HepG2 (cell line): ENCODE measurements at regions not wholly inside any gene's neighbourhood (a gene's known extent, or its start where the extent isn't known, plus 50 kb on each side); places are given as distances from the start of the nearest gene placed in this dataset.

ENCODE experiments used
- ATAC-seq: fragments of 200-7000 bp; cut with Tn5 transposase; 3 replicates; pipeline ENCODE4 v1.9.1; 2020; ENCODE audit warnings: mild to moderate bottlenecking, moderate library complexity
- BruUV-seq: library from RNA; stranded (reverse); fragments of 400-500 nt; replicated peaks from 2 replicates; lab custom pipeline; 2021; lab: Mats Ljungman, UMichigan
- CTCF ChIA-PET: fragments of 300-600 bp; formaldehyde crosslinking; extraction: SDS; loops from one replicate; lab custom pipeline; 2021; ENCODE audit warnings: low total read pairs, inconsistent platforms, low intra/inter-chr PET ratio; lab: Yijun Ruan, JAX
- POLR2A ChIA-PET: fragments of 350-600 bp; sonication (Branson Sonifier 250); formaldehyde crosslinking; loops from one replicate; lab custom pipeline; 2020; ENCODE audit warnings: antibody characterized with exemption, inconsistent platforms; lab: Yijun Ruan, JAX
- DNase-seq: peaks from one replicate; pipeline ENCODE4 v3.0.0-alpha.2; 2015; ENCODE audit warnings: low spot score
- FAIRE-seq: peaks from 3 replicates; lab custom pipeline; 2011; peaks lifted over from hg19 to GRCh38; lab: Jason Lieb, UNC
- H2AFZ ChIP-seq: one replicate; pipeline ENCODE4 v1.6.1; 2011; ENCODE audit warnings: low read length, inconsistent platforms
- H3K27ac ChIP-seq: fragments of 300-600 bp; 3 replicates; pipeline ENCODE4 v1.8.0; 2011; ENCODE audit warnings: mixed run types, mild to moderate bottlenecking, mixed read lengths, low read length, inconsistent platforms; ENCODE audit not compliant: insufficient read depth; ENCODE audit errors: extremely low read length
- H3K27me3 ChIP-seq, 2 experiments: fragments of 200-600 bp in 1 of 2; 2 replicates in 1 of 2; 3 replicates in 1 of 2; pipeline versions ENCODE4 v1.6.0 to v1.8.0; 2011; ENCODE audit warnings: low read length in 2 of 2, mild to moderate bottlenecking in 2 of 2, moderate library complexity in 2 of 2, inconsistent platforms in 1 of 2; ENCODE audit not compliant: insufficient read depth in 2 of 2, control insufficient read depth in 1 of 2
- H3K36me3 ChIP-seq, 2 experiments: fragments of 200-600 bp in 1 of 2; replicated peaks in 1 of 2; 2 replicates in 1 of 2; 3 replicates in 1 of 2; pipeline versions ENCODE4 v1.5.1 to v1.8.0; 2011; ENCODE audit warnings: low read length in 2 of 2, inconsistent platforms in 1 of 2; ENCODE audit not compliant: insufficient read depth in 2 of 2, control insufficient read depth in 1 of 2
- H3K4me1 ChIP-seq: 2 replicates; pipeline ENCODE4 v1.5.1; 2012; ENCODE audit warnings: low read length, inconsistent platforms; ENCODE audit not compliant: insufficient read depth
- H3K4me2 ChIP-seq: 2 replicates; pipeline ENCODE4 v1.6.0; 2011; ENCODE audit warnings: low read depth, low read length, inconsistent platforms
- H3K4me3 ChIP-seq, 3 experiments: fragments of 200-600 bp in 1 of 3; sonication (generic), shearing (Covaris generic) in 1 of 3; replicated peaks in 1 of 3; 2 replicates each; pipeline ENCODE4 v1.5.1; 2011 to 2016; ENCODE audit warnings: low read length in 3 of 3, inconsistent platforms in 2 of 3, low read depth in 2 of 3, mild to moderate bottlenecking in 2 of 3, control low read depth in 1 of 3, mixed read lengths in 1 of 3; ENCODE audit not compliant: insufficient read depth in 1 of 3
- H3K79me2 ChIP-seq: one replicate; pipeline ENCODE4 v1.6.1; 2011; ENCODE audit warnings: low read length, inconsistent platforms; ENCODE audit not compliant: insufficient read depth
- H3K9ac ChIP-seq: 2 replicates; pipeline ENCODE4 v1.6.0; 2011; ENCODE audit warnings: mild to moderate bottlenecking, low read depth, low read length, inconsistent platforms; ENCODE audit not compliant: insufficient read depth
- H3K9me3 ChIP-seq: 2 replicates; pipeline ENCODE4 v1.5.1; 2012; ENCODE audit warnings: mild to moderate bottlenecking, low read length
- H4K20me1 ChIP-seq: 2 replicates; pipeline ENCODE4 v1.6.0; 2011; ENCODE audit warnings: inconsistent platforms, mild to moderate bottlenecking, low read length, moderate library complexity; ENCODE audit not compliant: insufficient read depth
- ARID4A ChIP-seq: sonication (generic); formaldehyde crosslinking; IDR thresholded peaks from 2 replicates; pipeline ENCODE4 v1.5.0; 2020; ENCODE audit warnings: mild to moderate bottlenecking, missing genetic modification reagents, borderline replicate concordance
- EZH2 ChIP-seq: conservative IDR thresholded peaks from 2 replicates; pipeline ENCODE4 v1.6.1; 2012; ENCODE audit warnings: mild to moderate bottlenecking, low read depth, low read length, moderate library complexity
- GABPA ChIP-seq, 2 experiments: IDR thresholded peaks; 2 replicates each; pipeline ENCODE4 v1.6.1; 2011 to 2016; ENCODE audit warnings: low read depth in 2 of 2, low read length in 1 of 2, missing biosample characterization in 1 of 2, missing genetic modification characterization in 1 of 2
- HDAC2 ChIP-seq: sonication (generic); formaldehyde crosslinking; IDR thresholded peaks from 2 replicates; pipeline ENCODE4 v1.4.0; 2020; ENCODE audit warnings: missing genetic modification reagents
- MAFG ChIP-seq: sonication (generic); formaldehyde crosslinking; IDR thresholded peaks from 2 replicates; pipeline ENCODE4 v1.5.1; 2020; ENCODE audit warnings: mild to moderate bottlenecking, missing genetic modification reagents
- PCBP2 ChIP-seq: fragments of 200-400 bp; formaldehyde crosslinking; optimal IDR thresholded peaks from 2 replicates; pipeline ENCODE3; 2018; ENCODE audit warnings: low read length, low read depth; ENCODE audit not compliant: poor library complexity, severe bottlenecking
- RNF2 ChIP-seq: fragments of 450-650 bp; conservative IDR thresholded peaks from 2 replicates; pipeline ENCODE4 v1.6.1; 2016; ENCODE audit warnings: low read depth
- SKI ChIP-seq: fragments of 450-650 bp; IDR thresholded peaks from one replicate; pipeline ENCODE4 v1.6.1; 2018; ENCODE audit warnings: mild to moderate bottlenecking; ENCODE audit not compliant: partially characterized antibody
- SMAD1 ChIP-seq: sonication (generic); formaldehyde crosslinking; IDR thresholded peaks from 2 replicates; pipeline ENCODE4 v1.4.0; 2020; ENCODE audit warnings: missing genetic modification reagents, low read depth, mild to moderate bottlenecking, borderline replicate concordance
- SMYD3 ChIP-seq: sonication (generic); formaldehyde crosslinking; IDR thresholded peaks from 2 replicates; pipeline ENCODE4 v1.8.1; 2023; ENCODE audit warnings: mild to moderate bottlenecking, missing genetic modification reagents
- SRF ChIP-seq: IDR thresholded peaks from 2 replicates; pipeline ENCODE4 v1.6.1; 2011; ENCODE audit warnings: mild to moderate bottlenecking, low read depth, low read length, moderate library complexity
- TAF15 ChIP-seq: fragments of 200-400 bp; formaldehyde crosslinking; IDR thresholded peaks from one replicate; pipeline ENCODE4 v1.6.1; 2018; ENCODE audit warnings: mild to moderate bottlenecking, low read depth, low read length; ENCODE audit not compliant: poor library complexity, severe bottlenecking
- TCF12 ChIP-seq, 2 experiments: fragments of 450-650 bp in 1 of 2; sonication (generic) in 1 of 2; formaldehyde crosslinking in 1 of 2; IDR thresholded peaks; 2 replicates each; pipeline versions ENCODE4 v1.6.1 to v1.8.0; 2017 to 2022; ENCODE audit warnings: antibody characterized with exemption in 1 of 2, mild to moderate bottlenecking in 1 of 2, missing genetic modification reagents in 1 of 2, moderate library complexity in 1 of 2
- UBTF ChIP-seq: sonication (generic); formaldehyde crosslinking; IDR thresholded peaks from 2 replicates; pipeline ENCODE4 v1.4.0; 2020; ENCODE audit warnings: mild to moderate bottlenecking, missing genetic modification reagents
- ZNF138 ChIP-seq: sonication (generic); formaldehyde crosslinking; IDR thresholded peaks from 2 replicates; pipeline ENCODE4 v1.5.0; 2020; ENCODE audit warnings: mild to moderate bottlenecking, low read depth, missing genetic modification reagents
- ZNF205 ChIP-seq: IDR thresholded peaks from 2 replicates; pipeline ENCODE4 v1.6.1; 2018; ENCODE audit warnings: missing biosample characterization, missing genetic modification reagents
- ZNF256 ChIP-seq: sonication (generic); formaldehyde crosslinking; conservative IDR thresholded peaks from 2 replicates; pipeline ENCODE4 v1.4.0; 2020; ENCODE audit warnings: missing genetic modification reagents
- ZNF282 ChIP-seq: fragments of 450-650 bp; IDR thresholded peaks from 2 replicates; pipeline ENCODE4 v1.6.1; 2018; ENCODE audit not compliant: partially characterized antibody
- ZNF33A ChIP-seq: sonication (generic); formaldehyde crosslinking; IDR thresholded peaks from 2 replicates; pipeline ENCODE4 v1.5.1; 2020; ENCODE audit warnings: missing genetic modification reagents, mild to moderate bottlenecking, moderate library complexity, borderline replicate concordance
- in situ Hi-C: cut with HindIII; loops from 2 replicates; pipeline ENCODE4 v1.10.0; 2017; ENCODE audit warnings: low pct_unique_long_range_greater_than_20kb; ENCODE audit not compliant: extremely low pct_ligation_motif_present
- intact Hi-C: fragments of 100-400 bp; cut with micrococcal nuclease; formaldehyde crosslinking; loops from one replicate; pipeline ENCODE4 v1.10.0; 2022; ENCODE audit not compliant: unreplicated experiment

- CTCF ChIA-PET: no interaction called here
- H2AFZ ChIP-seq: no peak overlapping the region
- H3K79me2 ChIP-seq: no peaks in the 10 kb centered on the region
- H3K36me3 ChIP-seq: no peaks in the 10 kb centered on the region
- no TSS peak for BruUV-seq
- H3K4me1 ChIP-seq: no peaks in the 10 kb centered on the region
- ATAC-seq (no peak), FAIRE-seq (no peak), DNase-seq (no peak)
- H3K4me3 ChIP-seq: no peak overlapping the region
- POLR2A ChIA-PET: no interaction called here
- in situ Hi-C loops: no loop called here
- H4K20me1 ChIP-seq: no peaks in the 10 kb centered on the region
- no peak overlapping the region for H3K9ac ChIP-seq
- H3K27ac ChIP-seq: no peak overlapping the region
- H3K9me3 ChIP-seq: peaks cover 85% of the 10 kb centered on the region
- no peaks in the 10 kb centered on the region for H3K27me3 ChIP-seq
- intact Hi-C loops: no loop called here
- H3K4me2 ChIP-seq: no peak overlapping the region
- TF ChIP-seq ZNF282 (no peak), RNF2 (no peak), ZNF138 (CRISPR knock-in tag) (no peak), UBTF (CRISPR knock-in tag) (no peak), SMYD3 (CRISPR knock-in tag) (no peak), ZNF256 (CRISPR knock-in tag) (no peak), SMAD1 (CRISPR knock-in tag) (no peak), ZNF205 (no peak), GABPA (IDR thresholded peaks at IDR 0.05; ENCODE audit: low read depth, low read length) (no peak), GABPA (CRISPR knock-in tag; IDR thresholded peaks at IDR 0.05; ENCODE audit: low read depth) (no peak), TCF12 (IDR thresholded peaks at IDR 0.05) (no peak), TCF12 (CRISPR knock-in tag; IDR thresholded peaks at IDR 0.05) (no peak), ZNF33A (CRISPR knock-in tag) (no peak), HDAC2 (CRISPR knock-in tag) (no peak), MAFG (CRISPR knock-in tag) (no peak), ARID4A (CRISPR knock-in tag) (no peak), EZH2 (no peak), SRF (no peak), TAF15 (no peak), PCBP2 (no peak), SKI (no peak)
Measured at GRCh38 chr9:12231832-12232231, 461.4 kb upstream of the TYRP1 start.
